WTC11 (cell line): ENCODE measurements at regions not wholly inside any gene's neighbourhood (a gene's known extent, or its start where the extent isn't known, plus 50 kb on each side); places are given as distances from the start of the nearest gene placed in this dataset.

ENCODE experiments used
- CTCF ChIP-seq: fragments of 200-600 bp; IDR thresholded peaks from 2 replicates; pipeline ENCODE4 v1.8.0; 2022; ENCODE audit warnings: antibody characterized with exemption
- E2F1 ChIP-seq: sonication (generic); formaldehyde crosslinking; IDR thresholded peaks from 2 replicates; pipeline ENCODE4 v1.8.0; 2022; ENCODE audit warnings: mild to moderate bottlenecking, missing genetic modification reagents
- ETV6 ChIP-seq: sonication (generic); formaldehyde crosslinking; IDR thresholded peaks from 2 replicates; pipeline ENCODE4 v1.8.1; 2022; ENCODE audit warnings: mild to moderate bottlenecking, missing genetic modification reagents
- FOXP1 ChIP-seq: sonication (generic); formaldehyde crosslinking; IDR thresholded peaks from 2 replicates; pipeline ENCODE4 v1.8.0; 2022; ENCODE audit warnings: missing genetic modification reagents, mild to moderate bottlenecking, moderate library complexity, borderline replicate concordance
- IRF1 ChIP-seq: sonication (generic); formaldehyde crosslinking; IDR thresholded peaks from 2 replicates; pipeline ENCODE4 v1.8.0; 2023; ENCODE audit warnings: missing genetic modification reagents
- JAZF1 ChIP-seq: fragments of 250-450 bp; sonication (Bioruptor Pico); IDR thresholded peaks from 2 replicates; pipeline ENCODE4 v1.9.0; 2021; ENCODE audit warnings: moderate library complexity, mild to moderate bottlenecking, inconsistent platforms
- NR1H2 ChIP-seq: sonication (generic); formaldehyde crosslinking; IDR thresholded peaks from 2 replicates; pipeline ENCODE4 v1.9.0; 2021; ENCODE audit warnings: mild to moderate bottlenecking, moderate library complexity, missing genetic modification reagents
- SP1 ChIP-seq: sonication (generic); formaldehyde crosslinking; conservative IDR thresholded peaks from 2 replicates; pipeline ENCODE4 v1.8.1; 2022; ENCODE audit warnings: missing genetic modification reagents
- STAT6 ChIP-seq: sonication (generic); formaldehyde crosslinking; conservative IDR thresholded peaks from 2 replicates; pipeline ENCODE4 v1.8.1; 2023; ENCODE audit warnings: mild to moderate bottlenecking, low read depth, missing genetic modification reagents, moderate library complexity
- TCF7 ChIP-seq: sonication (generic); formaldehyde crosslinking; IDR thresholded peaks from 2 replicates; pipeline ENCODE4 v1.8.0; 2022; ENCODE audit warnings: mild to moderate bottlenecking, low read depth, missing genetic modification reagents, moderate library complexity
- TEAD1 ChIP-seq: sonication (generic); formaldehyde crosslinking; IDR thresholded peaks from 2 replicates; pipeline ENCODE4 v1.8.0; 2022; ENCODE audit warnings: mild to moderate bottlenecking, missing genetic modification reagents
- ZNF263 ChIP-seq: sonication (generic); formaldehyde crosslinking; IDR thresholded peaks from 2 replicates; pipeline ENCODE4 v1.8.1; 2022; ENCODE audit warnings: low read depth, mild to moderate bottlenecking, moderate library complexity, missing genetic modification reagents
- ZNF512 ChIP-seq: sonication (generic); formaldehyde crosslinking; IDR thresholded peaks from 2 replicates; pipeline ENCODE4 v1.8.1; 2022; ENCODE audit warnings: missing genetic modification reagents, borderline replicate concordance

GRCh38 chr13:105972811-105973590, 562.5 kb downstream of the EFNB2 start:
- TF ChIP-seq JAZF1 (CRISPR knock-in tag) (no peak), ZNF512 (CRISPR knock-in tag) (no peak), IRF1 (CRISPR knock-in tag) (no peak), CTCF (no peak), TEAD1 (no peak), TCF7 (CRISPR knock-in tag) (no peak), FOXP1 (CRISPR knock-in tag) (no peak), SP1 (CRISPR knock-in tag) (no peak), NR1H2 (CRISPR knock-in tag) (no peak), STAT6 (CRISPR knock-in tag) (no peak), ETV6 (no peak), ZNF263 (CRISPR knock-in tag) (no peak), E2F1 (CRISPR knock-in tag) (no peak)
